ES-I3 (cell line): ENCODE measurements at regions not wholly inside any gene's neighbourhood (a gene's known extent, or its start where the extent isn't known, plus 50 kb on each side); places are given as distances from the start of the nearest gene placed in this dataset.
A peak's percentile ranks its signal among the peaks of the same experiment; 100 is the strongest.
"Not testable (repeated sequence)": the region's sequence is repeated elsewhere in the genome, so short reads cannot be mapped to it uniquely, and the experiment has no call there.

Experiments
- H3K36me3 ChIP-seq: 2 replicates; pipeline ENCODE4 v1.6.1; 2013; ENCODE audit warnings: mild to moderate bottlenecking, low read length, control low read depth, moderate library complexity; ENCODE audit not compliant: insufficient read depth
- H3K4me1 ChIP-seq: 2 replicates; pipeline ENCODE4 v1.6.1; 2013; ENCODE audit warnings: mild to moderate bottlenecking, control low read depth, low read length; ENCODE audit not compliant: insufficient read depth
- H3K9ac ChIP-seq: 2 replicates; pipeline ENCODE4 v1.6.1; 2013; ENCODE audit warnings: low read depth, mild to moderate bottlenecking, low read length, moderate library complexity
- H3K9me3 ChIP-seq: 2 replicates; pipeline ENCODE4 v1.6.1; 2013; ENCODE audit warnings: mild to moderate bottlenecking, low read length, moderate library complexity; ENCODE audit not compliant: control insufficient read depth, insufficient read depth

DNA sequence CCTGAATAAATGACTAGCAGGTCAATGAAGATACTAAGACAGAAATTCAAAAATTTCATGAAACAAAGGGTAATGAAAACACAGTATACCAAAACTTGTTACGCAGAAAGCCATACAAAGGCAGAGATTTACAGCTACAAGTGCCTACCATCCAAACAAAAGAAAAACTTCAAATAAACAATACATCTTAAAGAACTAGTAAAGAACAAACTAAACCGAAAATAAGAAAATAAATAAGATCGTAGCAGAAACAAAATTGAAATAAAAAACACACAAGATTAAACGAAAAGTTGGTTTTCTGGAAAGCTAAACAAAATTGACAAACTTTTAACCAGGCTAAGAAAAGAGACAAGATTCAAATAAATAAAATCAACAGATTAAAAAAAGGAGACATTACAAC lies 51.5 kb downstream of the VPREB1 start:
- H3K36me3 ChIP-seq, H3K9ac ChIP-seq, H3K9me3 ChIP-seq, H3K4me1 ChIP-seq: not testable (repeated sequence)

DNA sequence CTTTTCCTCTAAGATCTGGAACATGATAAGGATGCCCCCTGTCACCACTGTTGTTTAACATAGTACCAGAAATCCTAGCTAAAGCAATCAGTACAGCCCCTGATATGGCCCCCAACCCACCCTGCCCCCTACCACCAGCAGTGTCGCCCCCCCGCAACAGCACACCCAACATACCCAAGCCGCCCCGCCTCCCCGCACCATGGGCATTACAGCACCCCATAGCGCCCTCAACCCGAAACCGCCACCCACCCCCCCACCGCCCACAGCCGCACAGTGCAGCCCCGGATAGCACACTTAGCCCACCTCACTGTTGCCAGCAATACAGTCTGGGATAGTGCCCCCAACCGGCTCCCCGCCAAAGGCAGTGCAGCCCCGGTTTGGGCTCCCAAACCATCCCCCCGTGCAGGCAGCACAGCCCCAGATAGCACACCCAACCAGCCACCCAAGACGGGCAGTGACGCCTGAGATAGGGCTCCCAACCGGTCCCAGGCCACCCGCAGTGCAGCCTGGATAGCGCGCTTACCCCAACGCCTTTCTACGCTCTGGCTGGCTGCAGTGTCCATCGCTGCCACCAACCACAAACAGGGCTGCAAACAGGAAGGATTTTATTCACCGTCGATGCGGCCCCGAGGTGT lies 52.7 kb downstream of the VPREB1 start:
- not testable (repeated sequence) for H3K9me3 ChIP-seq, H3K4me1 ChIP-seq, H3K36me3 ChIP-seq
- H3K9ac ChIP-seq, result peak overlapping the region; percentile 54; the same call in 1 of the 2 replicates

DNA sequence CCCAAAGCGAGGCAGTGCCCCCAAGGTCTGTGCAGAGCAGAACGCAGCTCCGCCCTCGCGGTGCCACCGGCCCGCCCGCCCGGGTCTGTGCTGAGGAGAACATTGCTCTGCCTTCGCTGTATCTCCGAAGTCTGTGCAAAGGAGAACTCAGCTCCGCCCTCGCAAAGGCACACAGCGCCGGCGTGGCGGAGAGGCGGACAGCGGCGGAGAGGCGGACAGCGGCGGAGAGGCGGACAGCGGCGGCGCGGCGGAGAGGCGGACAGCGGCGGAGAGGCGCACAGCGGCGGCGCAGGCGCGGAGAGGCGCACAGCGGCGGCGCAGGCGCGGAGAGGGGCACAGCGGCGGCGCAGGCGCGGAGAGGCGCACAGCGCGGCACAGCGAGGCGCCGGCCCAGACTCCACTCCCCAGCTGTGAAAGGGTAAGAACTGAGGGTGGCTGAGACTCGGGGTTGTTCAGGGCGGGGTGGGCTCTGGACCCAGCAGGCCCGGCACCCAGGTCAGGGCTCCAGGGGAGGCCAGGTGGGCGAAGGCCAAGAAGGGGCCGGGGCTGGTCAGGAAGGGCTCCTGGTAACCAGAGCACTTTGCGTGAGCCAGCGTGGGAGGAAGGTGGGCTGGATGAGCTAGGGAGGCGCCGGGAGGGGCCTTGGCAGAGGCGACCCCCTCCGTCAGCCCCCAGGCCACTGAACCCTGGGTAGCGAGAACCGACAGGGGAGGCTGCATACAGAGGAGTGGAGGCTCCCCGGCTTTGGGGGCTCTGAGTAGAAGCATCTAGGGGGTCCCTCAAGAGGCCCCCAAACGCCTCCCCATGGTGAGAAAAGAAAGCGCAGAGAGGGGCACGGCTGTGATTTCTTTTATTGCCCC lies 53.4 kb downstream of the VPREB1 start:
- not testable (repeated sequence) for H3K9me3 ChIP-seq, H3K4me1 ChIP-seq, H3K36me3 ChIP-seq
- peak overlapping the region; percentile 71 for H3K9ac ChIP-seq

DNA sequence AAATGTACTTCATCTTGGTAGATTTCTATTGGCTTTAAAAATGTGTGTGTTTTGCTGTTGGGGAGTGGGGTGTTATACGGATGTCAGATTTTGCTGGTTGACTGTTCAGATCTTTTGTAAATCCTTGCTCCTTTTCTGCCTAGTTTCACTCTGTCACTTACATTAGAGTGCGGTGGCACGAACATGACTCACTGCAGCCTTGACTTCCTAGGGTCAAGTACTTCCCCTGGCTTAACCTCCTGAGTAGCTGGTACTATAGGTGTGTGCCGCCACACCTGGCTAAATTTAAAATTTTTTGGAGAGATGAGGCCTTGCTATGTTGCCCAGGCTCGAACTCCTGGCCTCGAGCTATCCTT lies 54.0 kb downstream of the VPREB1 start:
- not testable (repeated sequence) for H3K36me3 ChIP-seq, H3K4me1 ChIP-seq, H3K9me3 ChIP-seq
- H3K9ac ChIP-seq, result peak overlapping the region; percentile 71; the same call in 1 of the 2 replicates

DNA sequence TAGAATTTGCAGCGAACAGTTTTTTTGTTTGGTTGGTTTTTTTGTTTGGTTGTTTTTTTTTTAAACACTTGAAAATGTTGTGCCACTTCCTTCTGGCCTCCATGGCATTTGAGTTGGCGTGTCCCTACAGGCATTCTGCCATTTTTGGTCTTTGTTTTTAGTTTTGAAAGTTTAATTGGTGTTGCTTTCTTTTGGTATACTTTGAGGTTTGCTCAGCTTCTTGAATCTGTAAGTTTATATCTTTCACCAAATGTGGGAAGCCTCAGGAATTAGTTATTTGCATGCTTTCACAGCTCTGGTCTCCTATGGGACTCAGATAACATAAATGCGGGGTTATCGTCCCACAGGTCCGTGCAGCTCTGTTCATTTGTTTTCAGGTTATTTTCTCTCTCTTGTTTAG lies 55.9 kb downstream of the VPREB1 start:
- not testable (repeated sequence) for H3K9ac ChIP-seq, H3K4me1 ChIP-seq, H3K36me3 ChIP-seq, H3K9me3 ChIP-seq

DNA sequence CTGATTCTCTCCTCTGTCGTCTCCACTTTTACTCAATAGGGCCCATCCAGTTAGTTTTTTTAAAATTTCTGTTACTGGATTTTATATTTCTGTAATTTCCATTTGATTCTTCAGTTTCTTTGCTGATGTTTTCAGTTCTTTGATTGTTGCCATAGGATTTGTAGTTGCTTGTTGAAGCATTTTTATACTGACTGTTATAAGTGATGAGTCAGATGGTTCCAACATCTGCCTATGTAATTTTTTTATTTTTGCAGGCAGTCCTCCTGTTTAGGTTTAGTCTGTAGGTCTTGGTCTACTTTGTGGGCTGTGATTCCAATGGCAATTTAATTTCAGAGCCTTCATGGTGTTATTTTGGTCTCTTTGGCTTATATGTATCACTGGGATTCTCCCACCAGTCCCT lies 56.4 kb downstream of the VPREB1 start:
- not testable (repeated sequence) for H3K9ac ChIP-seq, H3K36me3 ChIP-seq, H3K9me3 ChIP-seq, H3K4me1 ChIP-seq

DNA sequence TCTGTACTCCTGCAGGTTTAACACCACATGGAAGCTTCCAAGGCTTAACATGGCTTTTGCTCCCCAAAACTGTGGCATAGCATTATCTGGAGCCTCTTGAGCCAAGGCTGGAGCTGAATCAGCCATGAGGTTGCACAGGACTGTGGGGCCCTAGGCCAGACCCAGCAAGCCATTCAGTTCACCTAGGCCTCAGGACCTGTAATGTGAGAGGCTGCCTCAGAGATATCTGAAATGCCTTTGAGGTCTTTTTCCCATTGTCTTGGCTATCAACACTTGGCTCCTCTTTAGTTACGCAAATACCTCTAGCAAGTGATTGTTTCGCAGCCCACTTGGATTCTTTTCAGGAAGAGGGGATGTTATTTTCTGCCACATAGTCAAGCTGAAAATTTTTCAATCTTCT lies 72.0 kb downstream of the VPREB1 start:
- peaks cover 20% of the 10 kb centered on the region for H3K4me1 ChIP-seq
- H3K36me3 ChIP-seq, result peaks cover 4% of the 10 kb centered on the region
- no peak overlapping the region for H3K9ac ChIP-seq
- H3K9me3 ChIP-seq, result 0 out of 2 replicates have a peak, but pooled peaks cover 5% of the 10 kb centered on the region

DNA sequence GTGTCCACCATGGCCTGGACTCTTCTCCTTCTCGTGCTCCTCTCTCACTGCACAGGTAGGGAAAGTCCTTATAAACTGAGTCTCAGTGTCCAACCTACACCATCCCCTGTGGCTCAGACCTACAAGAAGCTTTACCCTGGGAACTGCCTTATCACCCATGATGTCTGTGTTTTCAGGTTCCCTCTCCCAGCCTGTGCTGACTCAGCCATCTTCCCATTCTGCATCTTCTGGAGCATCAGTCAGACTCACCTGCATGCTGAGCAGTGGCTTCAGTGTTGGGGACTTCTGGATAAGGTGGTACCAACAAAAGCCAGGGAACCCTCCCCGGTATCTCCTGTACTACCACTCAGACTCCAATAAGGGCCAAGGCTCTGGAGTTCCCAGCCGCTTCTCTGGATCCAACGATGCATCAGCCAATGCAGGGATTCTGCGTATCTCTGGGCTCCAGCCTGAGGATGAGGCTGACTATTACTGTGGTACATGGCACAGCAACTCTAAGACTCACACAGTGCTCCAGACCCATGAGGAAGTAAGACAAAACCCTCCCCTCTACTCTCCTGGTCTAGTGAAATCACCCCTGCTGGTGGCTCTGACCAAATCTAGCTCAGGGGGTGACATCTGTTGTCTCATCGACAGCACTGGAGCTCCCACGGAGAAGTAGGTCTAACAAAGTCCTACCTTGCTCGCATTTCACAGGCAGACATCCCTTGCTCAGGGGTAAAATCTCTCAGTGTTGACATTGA lies 74.3 kb downstream of the VPREB1 start:
- Histone ChIP-seq H3K9me3 (0 out of 2 replicates have a peak, but pooled peaks cover 5% of the 10 kb centered on the region), H3K36me3 (peaks cover 4% of the 10 kb centered on the region), H3K4me1 (peaks cover 20% of the 10 kb centered on the region), H3K9ac (no peak overlapping the region)

DNA sequence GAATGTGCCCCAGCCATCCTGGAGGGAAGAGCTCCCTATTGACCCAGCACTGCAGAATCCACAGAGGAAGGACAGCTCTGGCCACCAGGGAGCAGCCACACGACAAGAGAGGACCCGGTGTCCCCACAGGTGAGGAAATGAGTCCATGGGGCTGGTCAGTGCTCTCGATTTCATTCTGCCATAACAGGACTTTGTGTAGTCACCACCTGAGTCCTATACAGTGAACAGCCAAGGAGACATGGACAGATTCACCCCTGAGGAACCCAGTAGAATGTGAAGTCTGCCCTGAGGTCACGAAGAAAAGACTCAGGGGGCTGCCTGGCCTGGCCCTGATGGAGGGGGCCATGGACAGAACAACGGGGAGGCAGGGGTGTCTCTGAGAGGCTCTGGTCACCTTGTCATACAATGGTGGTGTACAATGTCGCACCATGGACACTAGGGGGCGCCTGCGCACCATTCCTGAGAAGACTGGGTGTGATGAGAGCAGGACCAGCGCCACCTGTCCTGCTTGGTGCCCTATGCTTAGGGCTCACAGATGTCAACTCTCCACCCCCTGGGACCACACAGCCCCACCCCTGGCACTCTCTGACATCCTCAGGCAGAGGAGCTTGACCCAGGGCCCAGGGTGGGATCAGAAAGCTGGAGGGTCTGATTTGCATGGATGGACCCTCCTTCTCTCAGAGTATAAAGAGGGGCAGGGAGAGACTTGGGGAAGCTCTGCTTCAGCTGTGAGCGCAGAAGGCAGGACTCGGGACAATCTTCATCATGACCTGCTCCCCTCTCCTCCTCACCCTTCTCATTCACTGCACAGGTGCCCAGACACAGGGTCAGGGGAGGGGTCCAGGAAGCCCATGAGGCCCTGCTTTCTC lies 77.4 kb downstream of the VPREB1 start:
- H3K9ac ChIP-seq, H3K9me3 ChIP-seq, H3K36me3 ChIP-seq, H3K4me1 ChIP-seq: not testable (repeated sequence)

DNA sequence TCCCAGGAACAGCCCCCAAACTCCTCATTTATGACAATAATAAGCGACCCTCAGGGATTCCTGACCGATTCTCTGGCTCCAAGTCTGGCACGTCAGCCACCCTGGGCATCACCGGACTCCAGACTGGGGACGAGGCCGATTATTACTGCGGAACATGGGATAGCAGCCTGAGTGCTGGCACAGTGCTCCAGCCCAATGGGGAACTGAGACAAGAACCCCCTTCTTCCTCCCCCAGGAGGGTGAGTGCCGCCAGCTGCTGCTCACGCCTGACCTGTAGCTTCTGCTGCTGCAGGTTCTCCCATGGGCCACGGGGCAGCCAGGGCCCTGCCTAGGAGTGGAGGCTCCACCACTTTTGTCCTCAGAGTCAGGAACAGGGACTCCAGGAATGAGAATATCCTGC lies 78.2 kb downstream of the VPREB1 start:
- H3K36me3 ChIP-seq, result peaks cover 4% of the 10 kb centered on the region
- H3K9me3 ChIP-seq, result no peaks in the 10 kb centered on the region
- no peak overlapping the region for H3K9ac ChIP-seq
- H3K4me1 ChIP-seq, result 0 out of 2 replicates have a peak, but pooled peaks cover under 1% of the 10 kb centered on the region

DNA sequence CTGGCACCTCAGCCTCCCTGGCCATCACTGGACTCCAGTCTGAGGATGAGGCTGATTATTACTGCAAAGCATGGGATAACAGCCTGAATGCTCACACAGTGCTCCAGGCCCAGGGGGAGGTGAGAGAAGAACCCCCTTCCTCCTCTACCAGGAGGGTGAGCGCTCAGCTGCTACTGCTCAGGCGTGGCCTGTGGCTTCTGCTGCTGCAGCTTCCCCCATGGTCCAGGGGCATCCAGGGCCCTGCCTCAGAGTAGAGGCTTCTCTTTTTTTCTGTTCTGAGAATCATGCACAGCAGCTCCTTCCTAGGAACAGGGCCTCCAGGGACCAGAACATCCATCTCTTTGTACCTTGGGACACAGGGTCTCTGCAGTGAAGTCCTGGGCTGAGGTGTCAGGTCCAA lies 83.1 kb downstream of the VPREB1 start:
- Histone ChIP-seq H3K9me3 (peaks cover 3% of the 10 kb centered on the region; the same call in 1 of the 2 replicates), H3K4me1 (no peaks in the 10 kb centered on the region), H3K9ac (no peak overlapping the region), H3K36me3 (no peaks in the 10 kb centered on the region)

DNA sequence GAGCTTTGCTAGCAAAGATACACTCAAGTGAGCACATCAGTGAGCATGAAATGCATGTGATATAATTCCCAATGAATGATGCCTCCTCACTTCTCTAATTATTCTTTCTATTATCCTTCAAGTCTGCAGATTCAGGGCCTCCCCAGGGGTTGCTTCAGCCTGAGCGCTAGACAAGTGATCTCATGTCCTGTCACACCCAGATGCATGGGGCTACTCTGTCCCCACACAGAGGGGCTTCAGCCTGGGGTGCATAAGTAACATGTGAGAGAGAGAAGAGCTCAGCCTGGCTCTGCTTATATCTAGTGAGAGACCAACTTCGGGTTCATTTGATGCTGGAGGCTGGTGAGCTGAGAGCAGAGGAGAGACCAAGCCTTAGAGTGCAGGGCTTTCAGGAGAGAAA lies 85.2 kb downstream of the VPREB1 start:
- Histone ChIP-seq H3K9ac (no peak overlapping the region), H3K9me3 (peaks cover 3% of the 10 kb centered on the region; the same call in 1 of the 2 replicates), H3K36me3 (no peaks in the 10 kb centered on the region), H3K4me1 (no peaks in the 10 kb centered on the region)

DNA sequence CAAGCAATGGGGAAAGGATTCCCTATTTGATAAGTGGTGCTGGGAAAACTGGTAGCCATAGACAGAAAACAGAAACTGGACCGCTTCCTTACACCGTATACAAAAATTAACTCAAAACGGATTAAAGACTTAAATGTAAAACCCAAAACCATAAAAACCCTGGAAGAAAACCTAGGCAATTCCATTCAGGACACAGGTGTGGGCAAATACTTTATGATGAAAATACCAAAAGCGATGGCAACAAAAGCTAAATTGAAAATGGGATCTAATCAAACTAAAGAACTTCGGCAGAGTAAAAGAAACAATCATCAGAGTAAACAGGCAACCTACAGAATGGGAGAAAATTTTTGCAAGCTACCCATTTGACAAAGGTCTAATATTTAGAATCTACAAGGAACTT lies 91.1 kb downstream of the VPREB1 start:
- H3K9me3 ChIP-seq, H3K4me1 ChIP-seq, H3K9ac ChIP-seq, H3K36me3 ChIP-seq: not testable (repeated sequence)

DNA sequence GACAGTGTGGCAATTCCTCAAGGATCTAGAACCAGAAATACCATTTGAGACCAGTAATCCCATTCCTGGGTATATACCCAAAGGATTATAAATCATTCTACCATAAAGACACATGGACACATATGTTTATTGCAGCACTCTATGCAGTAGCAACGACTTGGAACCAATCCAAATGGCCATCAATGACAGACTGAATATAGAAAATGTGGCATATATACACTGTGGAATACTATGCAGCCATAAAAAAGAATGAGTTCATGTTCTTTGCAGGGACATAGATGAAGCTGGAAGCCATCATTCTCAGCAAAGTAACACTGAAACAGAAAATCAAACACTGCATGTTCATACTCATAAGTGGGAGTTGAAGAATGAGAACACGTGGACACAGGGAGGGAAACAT lies 91.7 kb downstream of the VPREB1 start:
- not testable (repeated sequence) for H3K36me3 ChIP-seq, H3K9ac ChIP-seq, H3K4me1 ChIP-seq, H3K9me3 ChIP-seq
